CD14-positive monocyte (primary cell): ENCODE measurements at regions not wholly inside any gene's neighbourhood (a gene's known extent, or its start where the extent isn't known, plus 50 kb on each side); places are given as distances from the start of the nearest gene placed in this dataset.

Experiments
- DNase-seq, 3 donors: peaks; one replicate each; pipeline ENCODE4 v3.0.0-alpha.2; 2011 to 2022
- H2AFZ ChIP-seq: 2 replicates; pipeline ENCODE4 v1.6.0; 2012; ENCODE audit warnings: mild to moderate bottlenecking, low read depth, low read length, inconsistent platforms; ENCODE audit not compliant: insufficient read depth, poor library complexity, severe bottlenecking
- H3K27ac ChIP-seq, 2 donors: 1 replicate in 1 of 2; 2 replicates in 1 of 2; pipeline ENCODE4 v1.5.1; 2012 to 2013; ENCODE audit warnings: low read length in 2 of 2, control low read depth in 1 of 2, inconsistent platforms in 1 of 2, low read depth in 1 of 2, mild to moderate bottlenecking in 1 of 2
- H3K27me3 ChIP-seq, 2 donors: one replicate each; pipeline versions ENCODE4 v1.6.0 to v1.6.1; 2011 to 2013; ENCODE audit warnings: low read length in 2 of 2; ENCODE audit not compliant: control insufficient read depth in 2 of 2, insufficient read depth in 2 of 2
- H3K36me3 ChIP-seq, 2 donors: replicated peaks in 1 of 2; 1 replicate in 1 of 2; 2 replicates in 1 of 2; pipeline versions ENCODE4 v1.5.1 to v1.6.1; 2012 to 2013; ENCODE audit warnings: low read length in 2 of 2, control low read depth in 1 of 2, inconsistent platforms in 1 of 2, mild to moderate bottlenecking in 1 of 2; ENCODE audit not compliant: insufficient read depth in 2 of 2, control insufficient read depth in 1 of 2
- H3K4me1 ChIP-seq, 2 donors: 1 replicate in 1 of 2; 2 replicates in 1 of 2; pipeline versions ENCODE4 v1.5.1 to v1.6.1; 2012 to 2013; ENCODE audit warnings: low read length in 2 of 2, control low read depth in 1 of 2, inconsistent platforms in 1 of 2, mild to moderate bottlenecking in 1 of 2, moderate library complexity in 1 of 2; ENCODE audit not compliant: insufficient read depth in 2 of 2, control insufficient read depth in 1 of 2
- H3K4me2 ChIP-seq: replicated peaks from 2 replicates; pipeline ENCODE3; 2012; ENCODE audit warnings: low read length, moderate library complexity, mild to moderate bottlenecking; ENCODE audit not compliant: poor library complexity, severe bottlenecking; ENCODE audit errors: extremely low read depth
- H3K4me3 ChIP-seq, 3 experiments: fragments of 200-600 bp in 1 of 3; sonication (generic) in 1 of 3; replicated peaks in 1 of 3; 1 replicate in 2 of 3; 2 replicates in 1 of 3; pipeline ENCODE4 v1.5.1; 2011 to 2013; ENCODE audit warnings: low read length in 3 of 3, mild to moderate bottlenecking in 3 of 3, control low read depth in 2 of 3, low read depth in 2 of 3, inconsistent platforms in 1 of 3, moderate library complexity in 1 of 3
- H3K79me2 ChIP-seq: 2 replicates; pipeline ENCODE4 v1.6.0; 2012; ENCODE audit warnings: mild to moderate bottlenecking, control low read depth, inconsistent platforms, low read length, moderate library complexity; ENCODE audit not compliant: insufficient read depth
- H3K9ac ChIP-seq: 2 replicates; pipeline ENCODE4 v1.6.0; 2017; ENCODE audit warnings: low read length, mild to moderate bottlenecking; ENCODE audit not compliant: insufficient read depth, poor library complexity, severe bottlenecking
- H3K9me3 ChIP-seq, 2 donors: replicated peaks in 1 of 2; 1 replicate in 1 of 2; 2 replicates in 1 of 2; pipeline versions ENCODE4 v1.5.1 to v1.6.1; 2012 to 2013; ENCODE audit warnings: low read length in 2 of 2, control low read depth in 1 of 2; ENCODE audit not compliant: control insufficient read depth in 1 of 2, insufficient read depth in 1 of 2
- H4K20me1 ChIP-seq: 2 replicates; pipeline ENCODE4 v1.6.0; 2012; ENCODE audit warnings: mild to moderate bottlenecking, low read length, control low read depth, moderate library complexity; ENCODE audit not compliant: insufficient read depth
- H3K27ac Mint-ChIP-seq, 7 donors: one replicate each; pipeline ENCODE4 v1.8.0; 2020; ENCODE audit warnings: mild to moderate bottlenecking in 7 of 7, mixed read lengths in 7 of 7, moderate library complexity in 6 of 7, inconsistent platforms in 2 of 7
- H3K27me3 Mint-ChIP-seq, 3 donors: one replicate each; pipeline ENCODE4 v1.8.0; 2021 to 2022; ENCODE audit warnings: low read depth in 3 of 3, mild to moderate bottlenecking in 3 of 3, mixed read lengths in 3 of 3, moderate library complexity in 3 of 3, inconsistent platforms in 1 of 3
- H3K36me3 Mint-ChIP-seq, 2 donors: one replicate each; pipeline ENCODE4 v1.8.0; 2020; ENCODE audit warnings: mixed read lengths in 2 of 2, inconsistent platforms in 1 of 2, mild to moderate bottlenecking in 1 of 2
- H3K4me1 Mint-ChIP-seq: one replicate; pipeline ENCODE4 v1.8.0; 2020; ENCODE audit warnings: mild to moderate bottlenecking, mixed read lengths
- H3K4me3 Mint-ChIP-seq, 2 donors: one replicate each; pipeline ENCODE4 v1.8.0; 2020; ENCODE audit warnings: mild to moderate bottlenecking in 2 of 2, mixed read lengths in 2 of 2, moderate library complexity in 1 of 2
- H3K9me3 Mint-ChIP-seq, 7 donors: one replicate each; pipeline ENCODE4 v1.8.0; 2020 to 2022; ENCODE audit warnings: mixed read lengths in 7 of 7, mild to moderate bottlenecking in 6 of 7, moderate library complexity in 6 of 7, inconsistent platforms in 2 of 7
- CTCF ChIP-seq: fragments of 200-600 bp; IDR thresholded peaks from one replicate; pipeline ENCODE4 v1.8.0; 2022; ENCODE audit warnings: antibody characterized with exemption, mild to moderate bottlenecking
- WGBS: methylation state at CpG from one replicate; pipeline ENCODE4 v1.1.5; 2013; ENCODE audit warnings: missing lambda C conversion rate; ENCODE audit not compliant: insufficient coverage; 5-methylcytosine and 5-hydroxymethylcytosine counted together
- intact Hi-C, 2 donors: fragments of 100-400 bp; cut with micrococcal nuclease; formaldehyde crosslinking; loops; one replicate each; pipeline versions ENCODE4 v1.15.0 to v1.15.1; 2023

- no peak overlapping the region for H3K4me3 Mint-ChIP-seq
- H3K36me3 ChIP-seq: no peaks in the 10 kb centered on the region
Measured at GRCh38 chr3:118541796-118542195, 492.9 kb downstream of the IGSF11 start.

GRCh38 chr3:118543832-118544231 is 490.8 kb downstream of the IGSF11 start:
- no peaks in the 10 kb centered on the region for H3K36me3 ChIP-seq
- intact Hi-C loops: no loop called here
- Mint-ChIP-seq H3K27ac (no peak overlapping the region), H3K27me3 (peaks cover 0 to 1% (median 0%) of the 10 kb centered on the region in 3 donors), H3K9me3 (peaks cover 3 to 17% (median 10%) of the 10 kb centered on the region in 7 donors), H3K4me1 (no peaks in the 10 kb centered on the region), H3K4me3 (no peak overlapping the region), H3K36me3 (no peaks in the 10 kb centered on the region)
- H3K9me3 ChIP-seq: peaks cover 0 to 7% of the 10 kb centered on the region in 2 donors
- no peak overlapping the region for H3K9ac ChIP-seq
- WGBS: 85% methylated on average over 1 of the region's 1 CpG
- no peak overlapping the region for H2AFZ ChIP-seq
- no peak for TF ChIP-seq CTCF
- H3K4me3 ChIP-seq: no peak overlapping the region
- DNase-seq: no peak
- no peak overlapping the region for H3K4me2 ChIP-seq
- H3K27me3 ChIP-seq: no peaks in the 10 kb centered on the region
- no peaks in the 10 kb centered on the region for H3K4me1 ChIP-seq
- no peaks in the 10 kb centered on the region for H3K79me2 ChIP-seq
- H3K27ac ChIP-seq: no peak overlapping the region
- no peaks in the 10 kb centered on the region for H4K20me1 ChIP-seq

More at GRCh38 chr3:118541796-118542195, 492.9 kb downstream of the IGSF11 start:
- no peak for DNase-seq
- whole genome bisulfite sequencing: 91% methylated on average over 1 of the region's 2 CpGs
- Mint-ChIP-seq H3K27me3 (no peaks in the 10 kb centered on the region), H3K9me3 (peaks cover 3 to 14% (median 7%) of the 10 kb centered on the region in 7 donors), H3K27ac (no peak overlapping the region), H3K36me3 (no peaks in the 10 kb centered on the region), H3K4me1 (no peaks in the 10 kb centered on the region)
- no peak for TF ChIP-seq CTCF
- H3K9me3 ChIP-seq: peaks cover 0 to 3% of the 10 kb centered on the region in 2 donors
- H2AFZ ChIP-seq: no peak overlapping the region
- H3K79me2 ChIP-seq: no peaks in the 10 kb centered on the region
- H3K4me1 ChIP-seq: no peaks in the 10 kb centered on the region
- no peaks in the 10 kb centered on the region for H3K27me3 ChIP-seq
- H4K20me1 ChIP-seq: no peaks in the 10 kb centered on the region
- no peak overlapping the region for H3K4me3 ChIP-seq
- no peak overlapping the region for H3K27ac ChIP-seq
- intact Hi-C loops: no loop called here
- H3K4me2 ChIP-seq: no peak overlapping the region
- H3K9ac ChIP-seq: no peak overlapping the region
